Right forelimb (tissue), 1 donor: ENCODE measurements at regions not wholly inside any gene's neighbourhood (a gene's known extent, or its start where the extent isn't known, plus 50 kb on each side); places are given as distances from the start of the nearest gene placed in this dataset.

Source experiments
- DNase-seq: peaks from one replicate; pipeline ENCODE4 v3.0.0-alpha.2; 2018

GRCh38 chr1:13976485-13976884 lies 276.5 kb downstream of the PRDM2 start:
- DNase-seq, result no peak

- no peak for DNase-seq
These were observed 281.2 kb downstream of the PRDM2 start for GRCh38 chr1:13981142-13981541.

GRCh38 chr1:13983393-13983792 lies 283.4 kb downstream of the PRDM2 start:
- no peak for DNase-seq

- DNase-seq, result no peak
These were observed 291.0 kb downstream of the PRDM2 start for GRCh38 chr1:13990939-13991338.

GRCh38 chr1:13992489-13993285 lies 292.7 kb downstream of the PRDM2 start:
- DNase-seq, result no peak

GRCh38 chr1:13994386-13994785 lies 294.4 kb downstream of the PRDM2 start:
- no peak for DNase-seq

GRCh38 chr1:13996334-13996733 lies 296.3 kb downstream of the PRDM2 start:
- no peak for DNase-seq

- DNase-seq, result no peak
These were observed 303.6 kb downstream of the PRDM2 start for GRCh38 chr1:14003552-14003951.

- DNase-seq, result no peak
These were observed 309.6 kb downstream of the PRDM2 start for GRCh38 chr1:14009582-14009981.

- no peak for DNase-seq
These were observed 310.5 kb downstream of the PRDM2 start for GRCh38 chr1:14010476-14010875.

- DNase-seq, result no peak
These were observed 311.1 kb downstream of the PRDM2 start for GRCh38 chr1:14011132-14011531.

GRCh38 chr1:14011888-14012287 lies 311.9 kb downstream of the PRDM2 start:
- DNase-seq, result no peak

GRCh38 chr1:14014929-14015328 lies 314.9 kb downstream of the PRDM2 start:
- DNase-seq, result no peak

- no peak for DNase-seq
These were observed 315.9 kb downstream of the PRDM2 start for GRCh38 chr1:14015917-14016316.

- DNase-seq, result no peak
These were observed 317.6 kb downstream of the PRDM2 start for GRCh38 chr1:14017531-14017961.

GRCh38 chr1:14019461-14019860 lies 319.5 kb downstream of the PRDM2 start:
- DNase-seq, result no peak

GRCh38 chr1:14020006-14020405 lies 320.0 kb downstream of the PRDM2 start:
- no peak for DNase-seq

GRCh38 chr1:14027099-14027498 lies 327.1 kb downstream of the PRDM2 start:
- no peak for DNase-seq

- DNase-seq, result no peak
These were observed 331.5 kb downstream of the PRDM2 start for GRCh38 chr1:14031461-14031860.

- DNase-seq, result no peak
These were observed 334.5 kb downstream of the PRDM2 start for GRCh38 chr1:14034506-14034905.

- no peak for DNase-seq
These were observed 337.3 kb downstream of the PRDM2 start for GRCh38 chr1:14037101-14037847.

GRCh38 chr1:14039582-14040430 lies 339.8 kb downstream of the PRDM2 start:
- DNase-seq, result no peak

GRCh38 chr1:14049965-14050364 lies 350.0 kb downstream of the PRDM2 start:
- no peak for DNase-seq
